ENCODE measurements at regions not wholly inside any gene's neighbourhood (a gene's known extent, or its start where the extent isn't known, plus 50 kb on each side); places are given as distances from the start of the nearest gene placed in this dataset.
"Not testable (repeated sequence)": the region's sequence is repeated elsewhere in the genome, so short reads cannot be mapped to it uniquely, and the experiment has no call there.

DNA sequence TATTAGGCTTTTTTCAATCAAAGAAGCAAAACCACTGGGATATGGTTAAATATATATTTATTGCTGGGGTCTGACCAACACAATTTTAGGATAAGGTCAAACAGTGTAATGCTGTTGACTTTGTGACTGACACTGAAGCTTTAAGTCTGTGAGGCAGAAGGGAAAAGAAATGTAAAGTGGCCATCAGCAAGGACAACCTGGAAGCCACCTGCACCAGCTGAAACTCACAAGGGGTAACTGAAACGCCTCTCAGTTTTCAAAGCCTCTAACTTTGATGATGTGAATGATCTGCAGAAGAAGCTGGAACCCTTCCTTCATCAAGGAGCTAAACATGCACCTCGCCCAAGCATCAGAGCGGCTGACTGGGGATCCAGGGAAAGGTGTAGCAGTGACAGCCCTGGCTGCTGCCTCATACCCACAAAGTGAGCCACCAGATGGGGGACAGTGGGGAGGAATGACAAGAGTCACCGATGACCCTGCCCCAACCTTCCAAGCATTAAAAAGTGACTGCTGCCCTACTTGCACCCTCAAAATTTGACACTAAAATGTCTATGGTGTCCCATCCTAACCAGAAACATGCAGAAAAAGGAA is 284.9 kb upstream of the CNTNAP2 start:
- TF ChIP-seq, protein P1, sequence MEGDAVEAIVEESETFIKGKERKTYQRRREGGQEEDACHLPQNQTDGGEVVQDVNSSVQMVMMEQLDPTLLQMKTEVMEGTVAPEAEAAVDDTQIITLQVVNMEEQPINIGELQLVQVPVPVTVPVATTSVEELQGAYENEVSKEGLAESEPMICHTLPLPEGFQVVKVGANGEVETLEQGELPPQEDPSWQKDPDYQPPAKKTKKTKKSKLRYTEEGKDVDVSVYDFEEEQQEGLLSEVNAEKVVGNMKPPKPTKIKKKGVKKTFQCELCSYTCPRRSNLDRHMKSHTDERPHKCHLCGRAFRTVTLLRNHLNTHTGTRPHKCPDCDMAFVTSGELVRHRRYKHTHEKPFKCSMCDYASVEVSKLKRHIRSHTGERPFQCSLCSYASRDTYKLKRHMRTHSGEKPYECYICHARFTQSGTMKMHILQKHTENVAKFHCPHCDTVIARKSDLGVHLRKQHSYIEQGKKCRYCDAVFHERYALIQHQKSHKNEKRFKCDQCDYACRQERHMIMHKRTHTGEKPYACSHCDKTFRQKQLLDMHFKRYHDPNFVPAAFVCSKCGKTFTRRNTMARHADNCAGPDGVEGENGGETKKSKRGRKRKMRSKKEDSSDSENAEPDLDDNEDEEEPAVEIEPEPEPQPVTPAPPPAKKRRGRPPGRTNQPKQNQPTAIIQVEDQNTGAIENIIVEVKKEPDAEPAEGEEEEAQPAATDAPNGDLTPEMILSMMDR (IDR thresholded peaks at IDR 0.05) = no peak
- no peaks in the 10 kb centered on the region for H3K4me1 ChIP-seq (ENCODE audit: control insufficient read depth in 1 of 2, insufficient read depth in 1 of 2, low read depth in 1 of 2, low read length in 1 of 2)

DNA sequence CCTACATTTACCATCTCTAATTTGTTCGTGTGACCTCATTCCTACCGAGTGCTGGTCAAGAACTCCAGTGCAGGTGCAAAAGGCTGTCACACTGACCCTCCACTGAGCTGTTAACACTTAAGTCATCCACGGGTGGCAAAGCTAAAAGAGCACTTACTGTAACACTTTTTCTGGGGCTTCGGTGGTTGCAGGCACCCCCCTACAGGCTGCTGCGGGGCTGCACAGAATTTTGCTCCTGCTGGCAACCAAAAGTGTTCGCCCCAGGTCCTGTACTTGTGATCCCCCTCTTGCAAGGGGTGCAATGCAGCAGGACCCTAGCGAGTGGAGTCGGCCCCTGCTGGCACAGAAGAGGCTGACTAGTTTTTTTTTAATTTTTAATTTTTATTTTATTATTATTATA is 298.9 kb upstream of the CNTNAP2 start:
- H3K4me1 ChIP-seq (ENCODE audit: control insufficient read depth in 1 of 2, insufficient read depth in 1 of 2, low read depth in 1 of 2, low read length in 1 of 2) = no peaks in the 10 kb centered on the region
- H3K36me3 ChIP-seq = no peaks in the 10 kb centered on the region
- no peak overlapping the region for H3K4me3 ChIP-seq (ENCODE audit: low read depth in 1 of 2, low read length in 1 of 2)
- H3K27ac ChIP-seq = no peak overlapping the region
- H3K27me3 ChIP-seq = no peaks in the 10 kb centered on the region
- TF ChIP-seq, protein P1 (IDR thresholded peaks at IDR 0.05) = no peak
- H3K9me3 ChIP-seq = no peaks in the 10 kb centered on the region

More for the DNA sequence above, 284.9 kb upstream of the CNTNAP2 start:
- H3K27me3 ChIP-seq = no peaks in the 10 kb centered on the region
- no peak overlapping the region for H3K4me3 ChIP-seq (ENCODE audit: low read depth in 1 of 2, low read length in 1 of 2)
- no peaks in the 10 kb centered on the region for H3K36me3 ChIP-seq
- H3K27ac ChIP-seq = no peak overlapping the region
- no peaks in the 10 kb centered on the region for H3K9me3 ChIP-seq

DNA sequence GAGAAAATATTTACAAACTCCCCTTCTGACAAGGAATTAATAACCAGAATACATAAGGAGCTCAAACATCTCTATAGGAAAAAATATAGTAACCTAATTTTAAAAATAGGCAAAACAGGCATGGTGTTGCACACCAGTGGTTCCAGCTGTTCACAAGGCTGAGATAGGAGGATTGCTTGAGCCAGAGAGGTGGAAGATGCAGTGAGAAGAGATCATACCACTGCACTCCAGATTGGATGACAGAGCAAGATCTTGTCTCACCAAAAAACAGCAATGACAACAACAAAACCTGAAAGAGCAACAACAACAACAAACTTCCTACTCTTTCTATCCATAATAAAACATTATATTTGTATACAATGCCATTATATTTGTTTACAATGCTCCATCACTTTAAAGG is 304.4 kb upstream of the CNTNAP2 start:
- no peak overlapping the region for H3K4me3 ChIP-seq (ENCODE audit: low read depth in 1 of 2, low read length in 1 of 2)
- TF ChIP-seq, protein P1 (IDR thresholded peaks at IDR 0.05) = no peak
- H3K36me3 ChIP-seq = no peaks in the 10 kb centered on the region
- no peaks in the 10 kb centered on the region for H3K9me3 ChIP-seq
- no peaks in the 10 kb centered on the region for H3K27me3 ChIP-seq
- H3K27ac ChIP-seq = no peak overlapping the region
- no peaks in the 10 kb centered on the region for H3K4me1 ChIP-seq (ENCODE audit: control insufficient read depth in 1 of 2, insufficient read depth in 1 of 2, low read depth in 1 of 2, low read length in 1 of 2)

DNA sequence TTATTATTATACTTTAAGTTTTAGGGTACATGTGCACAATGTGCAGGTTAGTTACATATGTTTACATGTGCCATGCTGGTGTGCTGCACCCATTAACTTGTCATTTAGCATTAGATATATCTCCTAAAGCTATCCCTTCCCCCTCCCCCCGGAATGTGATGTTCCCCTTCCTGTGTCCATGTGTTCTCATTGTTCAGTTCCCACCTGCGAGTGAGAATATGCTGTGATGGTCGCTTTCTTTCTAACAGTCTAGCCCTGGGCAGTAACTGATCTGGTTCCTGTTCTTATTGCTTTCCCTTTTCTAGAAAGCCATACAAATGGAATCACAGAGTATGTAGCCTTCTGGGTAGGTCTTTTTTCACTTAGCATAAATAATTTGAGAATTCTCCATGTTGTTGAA is 311.1 kb upstream of the CNTNAP2 start:
- not testable (repeated sequence) for H3K36me3 ChIP-seq; H3K4me3 ChIP-seq (ENCODE audit: low read depth in 1 of 2, low read length in 1 of 2); H3K4me1 ChIP-seq (ENCODE audit: control insufficient read depth in 1 of 2, insufficient read depth in 1 of 2, low read depth in 1 of 2, low read length in 1 of 2); H3K9me3 ChIP-seq; H3K27ac ChIP-seq; H3K27me3 ChIP-seq

DNA sequence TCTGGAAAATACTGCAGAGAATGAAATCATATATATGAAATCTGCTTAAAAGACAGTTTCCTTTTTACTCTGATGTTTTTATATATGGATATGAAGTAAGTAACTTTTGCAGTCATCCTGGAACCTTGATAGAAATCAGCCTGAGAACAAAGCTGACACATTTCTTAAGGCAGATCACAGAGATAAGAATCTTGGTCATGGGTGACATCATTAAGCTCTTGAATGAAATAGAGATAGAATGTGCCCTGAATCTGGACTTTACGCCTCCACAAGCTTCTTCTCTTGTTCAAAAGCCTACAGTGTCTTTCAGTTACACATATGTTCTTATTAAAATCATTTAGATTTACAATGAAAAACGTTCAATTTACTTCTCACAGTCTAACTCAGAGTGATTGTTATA is 319.1 kb upstream of the CNTNAP2 start:
- H3K9me3 ChIP-seq = no peaks in the 10 kb centered on the region
- H3K27ac ChIP-seq = no peak overlapping the region
- no peak overlapping the region for H3K4me3 ChIP-seq (ENCODE audit: low read depth in 1 of 2, low read length in 1 of 2)
- H3K27me3 ChIP-seq = no peaks in the 10 kb centered on the region
- TF ChIP-seq, protein P1 (IDR thresholded peaks at IDR 0.05) = no peak
- H3K4me1 ChIP-seq (ENCODE audit: control insufficient read depth in 1 of 2, insufficient read depth in 1 of 2, low read depth in 1 of 2, low read length in 1 of 2) = no peaks in the 10 kb centered on the region
- H3K36me3 ChIP-seq = no peaks in the 10 kb centered on the region

DNA sequence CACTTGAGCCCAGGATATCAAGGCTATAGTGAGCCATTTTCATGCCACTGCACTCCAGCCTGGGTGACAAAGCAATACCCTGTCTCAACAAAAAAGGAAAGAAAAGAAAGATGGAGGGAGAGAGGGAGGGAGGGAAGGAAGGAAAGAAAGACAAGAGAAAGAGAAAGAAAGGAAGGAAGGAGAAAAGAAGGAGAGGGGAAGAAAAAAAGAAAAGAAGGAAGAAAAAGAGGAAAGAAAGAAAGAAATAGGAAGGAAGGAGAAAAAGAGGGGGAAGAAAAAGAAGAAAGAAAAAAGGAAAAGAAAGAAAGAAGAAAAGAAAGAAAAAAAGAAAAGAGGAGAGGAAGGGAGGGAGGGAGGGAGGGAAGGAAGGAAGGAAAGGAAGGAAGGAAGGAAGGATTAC is 321.5 kb upstream of the CNTNAP2 start:
- Histone ChIP-seq H3K4me1 (ENCODE audit: control insufficient read depth in 1 of 2, insufficient read depth in 1 of 2, low read depth in 1 of 2, low read length in 1 of 2) (no peaks in the 10 kb centered on the region), H3K9me3 (peaks cover 5% of the 10 kb centered on the region), H3K36me3 (no peaks in the 10 kb centered on the region), H3K27me3 (no peaks in the 10 kb centered on the region), H3K4me3 (ENCODE audit: low read depth in 1 of 2, low read length in 1 of 2) (no peak overlapping the region), H3K27ac (no peak overlapping the region)
- TF ChIP-seq, protein P1 (IDR thresholded peaks at IDR 0.05) = no peak

Measured in neutrophil (primary cell).